Testis (tissue), 2 donors: ENCODE measurements at regions not wholly inside any gene's neighbourhood (a gene's known extent, or its start where the extent isn't known, plus 50 kb on each side); places are given as distances from the start of the nearest gene placed in this dataset.

Source experiments
- DNase-seq: peaks from one replicate; pipeline ENCODE4 v3.0.0-alpha.2; 2019
- H3K27ac ChIP-seq, 2 donors: fragments of 200-600 bp; sonication (generic); one replicate each; pipeline ENCODE4 v1.5.1; 2019
- H3K27me3 ChIP-seq: fragments of 200-600 bp; sonication (generic); one replicate; pipeline ENCODE4 v1.5.1; 2019
- H3K36me3 ChIP-seq: fragments of 200-600 bp; sonication (generic); one replicate; pipeline ENCODE4 v1.5.1; 2017; ENCODE audit warnings: low read depth; ENCODE audit errors: missing control alignments
- H3K4me1 ChIP-seq: fragments of 200-600 bp; sonication (generic); one replicate; pipeline ENCODE4 v1.5.1; 2019
- H3K4me3 ChIP-seq, 2 donors: fragments of 200-600 bp; sonication (generic); one replicate each; pipeline ENCODE4 v1.5.1; 2017 to 2019
- H3K9me3 ChIP-seq: fragments of 200-600 bp; sonication (generic); one replicate; pipeline ENCODE4 v1.5.1; 2017
- CTCF ChIP-seq, 3 experiments: fragments of 450-650 bp in 2 of 3; fragments of 200-600 bp in 1 of 3; sonication (generic) in 1 of 3; IDR thresholded peaks; one replicate each; pipeline ENCODE4 v1.5.1; 2016 to 2019; ENCODE audit warnings: antibody characterized with exemption in 3 of 3, mild to moderate bottlenecking in 2 of 3, moderate library complexity in 1 of 3
- POLR2A ChIP-seq: fragments of 450-650 bp; IDR thresholded peaks from one replicate; pipeline ENCODE4 v1.6.1; 2017; ENCODE audit warnings: antibody characterized with exemption, mild to moderate bottlenecking, moderate library complexity
- WGBS, 2 donors: methylation state at CpG; one replicate each; pipeline ENCODE4 v1.1.5; 2018; 5-methylcytosine and 5-hydroxymethylcytosine counted together
- intact Hi-C: fragments of 100-400 bp; cut with DNase I; formaldehyde crosslinking; loops from one replicate; pipeline ENCODE4 v1.15.1; 2023; ENCODE audit warnings: low total_unique reads

- intact Hi-C loops, result no loop called here
- 89 to 93% methylated on average over 4 of the region's 4 CpGs for WGBS, 2 donors
- no peak for TF ChIP-seq POLR2A
- TF ChIP-seq CTCF (IDR thresholded peaks at IDR 0.05), result no peak
These were observed 851.4 kb downstream of the MAT2B start for GRCh38 chr5:164356790-164357189.

GRCh38 chr5:164357395-164358033 is 852.1 kb downstream of the MAT2B start:
- H3K9me3 ChIP-seq, result no peaks in the 10 kb centered on the region
- H3K4me1 ChIP-seq, result no peaks in the 10 kb centered on the region
- TF ChIP-seq CTCF (IDR thresholded peaks at IDR 0.05) (no peak), POLR2A (no peak)
- no peak for DNase-seq
- no peaks in the 10 kb centered on the region for H3K27me3 ChIP-seq
- 87 to 93% methylated on average over 5 of the region's 5 CpGs for WGBS, 2 donors
- no peak overlapping the region for H3K4me3 ChIP-seq
- no peak overlapping the region for H3K27ac ChIP-seq
- intact Hi-C loops, result no loop called here
- no peaks in the 10 kb centered on the region for H3K36me3 ChIP-seq

More at GRCh38 chr5:164356790-164357189, 851.4 kb downstream of the MAT2B start:
- H3K36me3 ChIP-seq, result no peaks in the 10 kb centered on the region
- no peak for DNase-seq
- no peak overlapping the region for H3K27ac ChIP-seq
- no peaks in the 10 kb centered on the region for H3K9me3 ChIP-seq
- no peaks in the 10 kb centered on the region for H3K4me1 ChIP-seq
- no peak overlapping the region for H3K4me3 ChIP-seq
- no peaks in the 10 kb centered on the region for H3K27me3 ChIP-seq

DNA sequence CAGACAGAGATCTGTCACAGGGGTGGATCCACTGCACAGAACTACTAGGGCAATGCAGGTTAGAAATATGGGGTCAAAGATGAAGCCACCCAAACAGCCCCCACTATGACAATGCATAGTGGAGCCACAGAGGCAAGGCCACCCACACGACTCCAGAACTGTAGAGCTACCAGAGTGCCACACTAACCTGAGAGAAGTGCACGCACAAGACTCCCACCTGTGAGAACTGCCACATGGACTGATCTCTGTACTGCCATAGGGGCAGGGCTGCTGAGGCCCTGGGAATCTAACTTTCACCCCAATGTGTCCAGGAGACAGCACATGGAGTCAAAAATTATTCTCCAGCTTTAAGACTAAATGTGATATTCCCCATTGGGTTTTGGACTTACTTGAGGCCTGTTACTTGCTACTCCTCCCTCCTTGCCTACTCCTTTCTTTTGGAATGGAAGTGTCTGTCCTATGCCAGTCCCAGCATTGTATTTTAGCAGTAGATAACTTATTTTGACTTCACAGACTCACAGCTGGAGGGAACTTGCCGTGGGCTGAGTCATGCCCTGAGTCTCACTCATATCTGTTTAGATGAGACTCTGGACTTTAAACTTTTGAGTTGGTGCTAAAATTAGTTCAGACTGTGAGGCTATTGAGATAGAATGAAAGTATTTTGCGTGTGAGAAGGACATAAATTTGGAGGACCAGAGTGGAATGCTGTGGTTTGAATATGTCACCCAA is 853.3 kb downstream of the MAT2B start:
- H3K27ac ChIP-seq, result no peak overlapping the region
- TF ChIP-seq POLR2A (no peak), CTCF (IDR thresholded peaks at IDR 0.05) (no peak)
- H3K27me3 ChIP-seq, result no peaks in the 10 kb centered on the region
- H3K9me3 ChIP-seq, result no peaks in the 10 kb centered on the region
- intact Hi-C loops, result no loop called here
- no peak overlapping the region for H3K4me3 ChIP-seq
- H3K4me1 ChIP-seq, result no peaks in the 10 kb centered on the region
- WGBS, 2 donors, result 74 to 79% methylated on average over 4 of the region's 4 CpGs
- no peak for DNase-seq
- no peaks in the 10 kb centered on the region for H3K36me3 ChIP-seq

DNA sequence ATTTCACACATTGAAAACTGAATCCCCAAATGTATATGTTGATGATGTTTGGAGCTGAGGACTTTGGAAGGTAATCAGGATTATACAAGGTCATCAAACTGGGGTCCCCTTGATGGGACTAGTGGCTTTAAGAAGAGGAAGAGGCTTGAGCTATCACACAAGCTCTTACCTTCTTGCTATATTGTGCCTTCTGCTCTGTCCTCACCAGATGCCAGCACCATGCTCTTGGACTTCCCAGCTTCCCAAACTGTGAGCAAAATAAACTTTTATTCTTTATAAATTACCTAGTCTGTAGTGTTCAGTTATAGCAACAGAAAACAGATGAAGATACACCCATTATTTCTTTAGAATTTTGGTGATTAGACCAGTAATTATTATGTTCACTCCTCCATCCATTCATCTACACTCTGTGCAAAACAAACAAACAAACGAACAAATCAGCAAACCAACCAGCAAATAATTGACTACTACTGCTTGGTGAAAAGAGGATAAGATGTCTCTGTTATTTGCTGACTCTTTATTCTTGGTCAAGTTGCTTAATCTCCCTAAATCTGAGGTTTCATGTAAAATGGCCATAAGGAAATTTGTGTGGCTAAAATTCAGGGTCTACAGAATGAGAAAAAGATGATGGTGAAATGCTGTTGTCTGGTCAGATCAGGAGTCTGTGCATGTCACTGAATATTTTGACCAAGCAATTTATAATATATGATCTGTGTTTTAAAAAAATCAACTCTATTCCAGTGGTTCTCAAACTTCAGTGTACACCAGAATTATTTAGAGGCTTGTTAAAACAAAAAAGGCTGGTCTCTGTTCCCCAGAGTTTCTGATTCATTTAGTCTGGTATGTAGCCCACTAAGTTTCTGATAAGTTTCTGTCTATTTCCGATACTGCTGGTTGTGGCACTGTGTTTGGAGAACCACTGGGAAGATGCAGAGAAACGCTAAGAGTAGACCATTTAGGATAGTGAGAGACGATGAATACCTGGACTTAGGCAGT is 854.1 kb downstream of the MAT2B start:
- no peak for DNase-seq
- TF ChIP-seq POLR2A, result no peak
- intact Hi-C loops, result no loop called here
- H3K4me3 ChIP-seq, result no peak overlapping the region
- no peak overlapping the region for H3K27ac ChIP-seq
- H3K9me3 ChIP-seq, result no peaks in the 10 kb centered on the region
- H3K27me3 ChIP-seq, result no peaks in the 10 kb centered on the region
- H3K4me1 ChIP-seq, result no peaks in the 10 kb centered on the region
- 82 to 90% methylated on average over 4 of the region's 4 CpGs for WGBS, 2 donors
- no peaks in the 10 kb centered on the region for H3K36me3 ChIP-seq

DNA sequence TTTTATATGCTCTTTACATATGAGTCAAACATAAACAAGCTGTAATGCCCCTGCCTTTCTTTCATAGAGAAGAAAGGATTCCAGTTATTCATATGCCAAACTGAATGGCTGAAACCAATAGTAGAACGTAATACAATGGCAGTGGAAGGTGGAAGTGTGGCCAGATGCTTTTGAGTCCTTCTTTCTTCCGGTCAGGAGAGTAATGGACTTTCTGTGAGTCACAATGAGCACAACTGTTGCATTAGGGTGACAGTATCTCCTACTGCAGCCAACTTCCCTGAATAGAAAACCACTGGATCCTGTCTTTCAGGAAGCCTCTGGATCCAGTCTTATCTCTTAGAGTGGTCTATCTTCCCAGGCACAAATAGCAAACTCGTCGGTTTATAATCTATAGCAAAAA is 855.2 kb downstream of the MAT2B start:
- TF ChIP-seq CTCF (IDR thresholded peaks at IDR 0.05) (no peak), POLR2A (no peak)
- Histone ChIP-seq H3K27me3 (no peaks in the 10 kb centered on the region), H3K4me1 (no peaks in the 10 kb centered on the region), H3K9me3 (no peaks in the 10 kb centered on the region), H3K27ac (no peak overlapping the region), H3K4me3 (no peak overlapping the region), H3K36me3 (no peaks in the 10 kb centered on the region)
- intact Hi-C loops, result no loop called here
- 78 to 84% methylated on average over 4 of the region's 4 CpGs for WGBS, 2 donors
- DNase-seq, result no peak
